H1 (cell line): ENCODE measurements at regions not wholly inside any gene's neighbourhood (a gene's known extent, or its start where the extent isn't known, plus 50 kb on each side); places are given as distances from the start of the nearest gene placed in this dataset.

Source experiments
- CHD7 ChIP-seq: fragments of 300-600 bp; sonication (generic); IDR thresholded peaks from 2 replicates; pipeline ENCODE4 v1.7.1; 2012; ENCODE audit warnings: low read length, moderate library complexity, mild to moderate bottlenecking, inconsistent platforms; ENCODE audit not compliant: insufficient replicate concordance
- CREB1 ChIP-seq: IDR thresholded peaks from 2 replicates; pipeline ENCODE4 v1.6.1; 2012; ENCODE audit warnings: inconsistent platforms
- CTBP2 ChIP-seq: IDR thresholded peaks from 2 replicates; pipeline ENCODE4 v1.7.0; 2011; ENCODE audit warnings: borderline replicate concordance, mild to moderate bottlenecking, moderate library complexity, mixed read lengths, low read length; ENCODE audit not compliant: insufficient read depth, insufficient read length
- JUN ChIP-seq: IDR thresholded peaks from 2 replicates; pipeline ENCODE4 v1.6.1; 2011; ENCODE audit warnings: low read depth, mild to moderate bottlenecking, improper control_type of control experiment, low read length
- POLR2A ChIP-seq, 2 experiments: IDR thresholded peaks; 1 replicate in 1 of 2; 2 replicates in 1 of 2; pipeline ENCODE4 v1.6.1; 2011; ENCODE audit warnings: low read depth in 2 of 2, low read length in 2 of 2, mild to moderate bottlenecking in 2 of 2; ENCODE audit errors: control extremely low read depth in 1 of 2
- POU5F1 ChIP-seq: IDR thresholded peaks from 2 replicates; pipeline ENCODE4 v1.6.1; 2011; ENCODE audit warnings: low read depth, mild to moderate bottlenecking, low read length, moderate library complexity
- RNF2 ChIP-seq: fragments of 200-900, 300-1000 bp; sonication (generic); IDR thresholded peaks from 2 replicates; pipeline ENCODE4 v1.7.1; 2016; ENCODE audit warnings: borderline replicate concordance, low read depth, mild to moderate bottlenecking, antibody characterized with exemption, low read length; ENCODE audit not compliant: poor library complexity, severe bottlenecking; ENCODE audit errors: missing control alignments
- SIN3A ChIP-seq, 2 experiments: IDR thresholded peaks in 1 of 2; conservative IDR thresholded peaks in 1 of 2; 2 replicates each; pipeline ENCODE4 v1.6.1; 2011 to 2012; ENCODE audit warnings: low read length in 2 of 2, improper control_type of control experiment in 1 of 2, low read depth in 1 of 2, mild to moderate bottlenecking in 1 of 2
- SIX5 ChIP-seq: IDR thresholded peaks from 2 replicates; pipeline ENCODE4 v1.6.1; 2011; ENCODE audit warnings: mild to moderate bottlenecking, low read depth, low read length
- SP4 ChIP-seq: IDR thresholded peaks from 2 replicates; pipeline ENCODE4 v1.6.1; 2012; ENCODE audit warnings: low read length, inconsistent platforms
- TBP ChIP-seq: IDR thresholded peaks from 2 replicates; pipeline ENCODE4 v1.6.1; 2011; ENCODE audit warnings: low read depth, low read length, improper control_type of control experiment
- TEAD4 ChIP-seq: IDR thresholded peaks from 2 replicates; pipeline ENCODE4 v1.6.1; 2012; ENCODE audit warnings: low read depth, low read length, inconsistent platforms, mixed read lengths

- TF ChIP-seq CHD7 (no peak), TBP (no peak), TEAD4 (no peak), JUN (no peak), CTBP2 (no peak), SIN3A (conservative IDR thresholded peaks at IDR 0.05 in 1 of 2, IDR thresholded peaks at IDR 0.05 in 1 of 2; ENCODE audit: low read depth in 1 of 2, low read length in 2 of 2) (no peak), POLR2A (IDR thresholded peaks at IDR 0.05; ENCODE audit: control extremely low read depth in 1 of 2, low read depth in 2 of 2, low read length in 2 of 2) (no peak), SP4 (no peak), POU5F1 (no peak), SIX5 (no peak), CREB1 (no peak), RNF2 (no peak)
These were observed 196.0 kb upstream of the BCL6 start (continued) for GRCh38 chr3:187941135-187941847.
